GM12878 (cell line): ENCODE measurements at regions not wholly inside any gene's neighbourhood (a gene's known extent, or its start where the extent isn't known, plus 50 kb on each side); places are given as distances from the start of the nearest gene placed in this dataset.
"Not testable (repeated sequence)": the region's sequence is repeated elsewhere in the genome, so short reads cannot be mapped to it uniquely, and the experiment has no call there.

Source experiments
- E2F4 ChIP-seq: IDR thresholded peaks from 2 replicates; pipeline ENCODE4 v1.6.1; 2012; ENCODE audit warnings: low read depth, low read length, improper control_type of control experiment
- EGR1 ChIP-seq, 2 experiments: IDR thresholded peaks; 1 replicate in 1 of 2; 2 replicates in 1 of 2; pipeline ENCODE4 v1.6.1; 2011 to 2012; ENCODE audit warnings: low read depth in 2 of 2, low read length in 2 of 2, borderline replicate concordance in 1 of 2, mild to moderate bottlenecking in 1 of 2, moderate library complexity in 1 of 2
- EZH2 ChIP-seq: IDR thresholded peaks from 2 replicates; pipeline ENCODE4 v1.6.1; 2012; ENCODE audit warnings: low read depth, mild to moderate bottlenecking, control low read depth, inconsistent platforms, low read length, borderline replicate concordance; ENCODE audit not compliant: control insufficient read depth
- IKZF2 ChIP-seq, 2 experiments: fragments of 450-650 bp; IDR thresholded peaks; 2 replicates each; pipeline ENCODE4 v1.6.1; 2017; ENCODE audit warnings: mild to moderate bottlenecking in 2 of 2, moderate library complexity in 2 of 2
- JUND ChIP-seq: IDR thresholded peaks from 2 replicates; pipeline ENCODE4 v1.6.1; 2012; ENCODE audit warnings: low read depth, mild to moderate bottlenecking, low read length, improper control_type of control experiment, moderate library complexity
- NRF1 ChIP-seq: conservative IDR thresholded peaks from 2 replicates; pipeline ENCODE4 v1.6.1; 2011; ENCODE audit warnings: mild to moderate bottlenecking, low read depth, low read length, improper control_type of control experiment
- PBX3 ChIP-seq: IDR thresholded peaks from 2 replicates; pipeline ENCODE4 v1.6.1; 2011; ENCODE audit warnings: mild to moderate bottlenecking, low read depth, low read length, moderate library complexity; ENCODE audit not compliant: insufficient replicate concordance
- PML ChIP-seq: IDR thresholded peaks from 2 replicates; pipeline ENCODE4 v1.6.1; 2012; ENCODE audit warnings: low read length, inconsistent platforms
- REST ChIP-seq: IDR thresholded peaks from 2 replicates; pipeline ENCODE4 v1.6.1; 2012; ENCODE audit warnings: mild to moderate bottlenecking, low read depth, low read length
- SP1 ChIP-seq: IDR thresholded peaks from one replicate; pipeline ENCODE4 v1.6.1; 2011; ENCODE audit warnings: low read depth, low read length
- YY1 ChIP-seq: IDR thresholded peaks from 2 replicates; pipeline ENCODE4 v1.6.1; 2011; ENCODE audit warnings: low read depth, mild to moderate bottlenecking, low read length
- TF ChIP-seq, protein P1 (sequence below), 3 experiments: IDR thresholded peaks in 2 of 3; conservative IDR thresholded peaks in 1 of 3; 2 replicates each; pipeline ENCODE4 v1.5.1; 2011; ENCODE audit warnings: low read depth in 3 of 3, low read length in 3 of 3, mild to moderate bottlenecking in 3 of 3, control low read depth in 2 of 3, moderate library complexity in 2 of 3, inconsistent platforms in 1 of 3, mixed read lengths in 1 of 3; ENCODE audit not compliant: control insufficient read depth in 2 of 3, insufficient read depth in 1 of 3; ENCODE audit errors: extremely low read depth in 1 of 3

DNA sequence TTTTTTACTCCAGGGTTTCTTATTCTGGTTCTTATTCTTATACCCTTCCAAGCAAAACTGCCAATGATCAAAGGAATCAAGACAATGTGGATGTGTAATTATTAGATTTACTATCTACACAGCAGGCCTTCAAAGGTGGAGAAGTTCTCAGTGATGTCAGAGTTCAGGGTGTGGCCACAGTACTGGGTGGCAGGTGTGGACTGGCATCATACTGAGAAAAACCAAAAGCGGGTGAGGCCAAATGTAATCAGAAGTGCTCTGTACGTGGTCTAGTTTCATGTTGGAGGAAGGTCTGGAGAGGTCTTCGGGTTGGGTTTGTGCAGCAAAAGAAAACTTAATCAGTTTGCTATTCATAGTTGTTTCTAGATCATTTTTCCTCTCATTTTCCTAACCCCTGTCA is 138.5 kb upstream of the GOLGA6L4 start:
- TF ChIP-seq EGR1 (IDR thresholded peaks at IDR 0.05; ENCODE audit: borderline replicate concordance in 1 of 2, low read depth in 2 of 2, low read length in 2 of 2); EZH2; YY1; JUND; PML; NRF1; REST; PBX3; SP1; IKZF2 (IDR thresholded peaks at IDR 0.05); E2F4: not testable (repeated sequence)
- TF ChIP-seq, protein P1, sequence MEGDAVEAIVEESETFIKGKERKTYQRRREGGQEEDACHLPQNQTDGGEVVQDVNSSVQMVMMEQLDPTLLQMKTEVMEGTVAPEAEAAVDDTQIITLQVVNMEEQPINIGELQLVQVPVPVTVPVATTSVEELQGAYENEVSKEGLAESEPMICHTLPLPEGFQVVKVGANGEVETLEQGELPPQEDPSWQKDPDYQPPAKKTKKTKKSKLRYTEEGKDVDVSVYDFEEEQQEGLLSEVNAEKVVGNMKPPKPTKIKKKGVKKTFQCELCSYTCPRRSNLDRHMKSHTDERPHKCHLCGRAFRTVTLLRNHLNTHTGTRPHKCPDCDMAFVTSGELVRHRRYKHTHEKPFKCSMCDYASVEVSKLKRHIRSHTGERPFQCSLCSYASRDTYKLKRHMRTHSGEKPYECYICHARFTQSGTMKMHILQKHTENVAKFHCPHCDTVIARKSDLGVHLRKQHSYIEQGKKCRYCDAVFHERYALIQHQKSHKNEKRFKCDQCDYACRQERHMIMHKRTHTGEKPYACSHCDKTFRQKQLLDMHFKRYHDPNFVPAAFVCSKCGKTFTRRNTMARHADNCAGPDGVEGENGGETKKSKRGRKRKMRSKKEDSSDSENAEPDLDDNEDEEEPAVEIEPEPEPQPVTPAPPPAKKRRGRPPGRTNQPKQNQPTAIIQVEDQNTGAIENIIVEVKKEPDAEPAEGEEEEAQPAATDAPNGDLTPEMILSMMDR (IDR thresholded peaks at IDR 0.05 in 2 of 3, conservative IDR thresholded peaks at IDR 0.05 in 1 of 3; ENCODE audit: control insufficient read depth in 2 of 3, extremely low read depth in 1 of 3, insufficient read depth in 1 of 3, low read depth in 3 of 3, low read length in 3 of 3): not testable (repeated sequence)
